Thyroid gland (tissue), 4 donors: ENCODE measurements at regions not wholly inside any gene's neighbourhood (a gene's known extent, or its start where the extent isn't known, plus 50 kb on each side); places are given as distances from the start of the nearest gene placed in this dataset.

Experiments used
- POLR2A ChIP-seq, 2 donors: fragments of 450-650 bp; IDR thresholded peaks; one replicate each; pipeline ENCODE4 v1.6.1; 2017; ENCODE audit warnings: antibody characterized with exemption in 2 of 2, mild to moderate bottlenecking in 2 of 2, moderate library complexity in 1 of 2
- TF ChIP-seq, protein P1 (sequence below), 6 experiments: fragments of 200-600 bp in 3 of 6; fragments of 450-650 bp in 3 of 6; sonication (generic) in 3 of 6; IDR thresholded peaks; one replicate each; pipeline ENCODE4 v1.5.1; 2016 to 2019; ENCODE audit warnings: antibody characterized with exemption in 6 of 6, mild to moderate bottlenecking in 2 of 6, inconsistent platforms in 1 of 6, moderate library complexity in 1 of 6

DNA sequence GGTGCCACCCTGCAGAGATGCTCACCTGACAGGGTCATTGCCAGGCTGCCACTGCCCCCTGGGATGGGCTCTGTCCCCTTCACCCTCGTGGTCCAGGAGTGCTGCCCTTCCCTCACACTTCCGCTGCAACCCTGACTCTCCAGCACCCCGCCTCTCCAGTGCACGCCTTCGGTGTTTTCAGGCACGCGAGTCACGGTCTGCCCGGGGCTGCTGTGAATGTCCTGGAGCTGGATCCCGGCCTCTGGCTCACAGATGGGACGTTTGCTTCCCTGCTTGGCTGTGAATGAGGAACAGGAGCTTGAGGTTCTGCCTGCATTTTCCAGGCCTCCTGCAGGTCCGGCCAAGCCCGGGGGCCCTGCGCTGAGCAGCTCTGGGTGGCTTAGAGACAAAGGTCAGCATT, 343.4 kb downstream of the SMOC2 start:
- TF ChIP-seq, protein P1, sequence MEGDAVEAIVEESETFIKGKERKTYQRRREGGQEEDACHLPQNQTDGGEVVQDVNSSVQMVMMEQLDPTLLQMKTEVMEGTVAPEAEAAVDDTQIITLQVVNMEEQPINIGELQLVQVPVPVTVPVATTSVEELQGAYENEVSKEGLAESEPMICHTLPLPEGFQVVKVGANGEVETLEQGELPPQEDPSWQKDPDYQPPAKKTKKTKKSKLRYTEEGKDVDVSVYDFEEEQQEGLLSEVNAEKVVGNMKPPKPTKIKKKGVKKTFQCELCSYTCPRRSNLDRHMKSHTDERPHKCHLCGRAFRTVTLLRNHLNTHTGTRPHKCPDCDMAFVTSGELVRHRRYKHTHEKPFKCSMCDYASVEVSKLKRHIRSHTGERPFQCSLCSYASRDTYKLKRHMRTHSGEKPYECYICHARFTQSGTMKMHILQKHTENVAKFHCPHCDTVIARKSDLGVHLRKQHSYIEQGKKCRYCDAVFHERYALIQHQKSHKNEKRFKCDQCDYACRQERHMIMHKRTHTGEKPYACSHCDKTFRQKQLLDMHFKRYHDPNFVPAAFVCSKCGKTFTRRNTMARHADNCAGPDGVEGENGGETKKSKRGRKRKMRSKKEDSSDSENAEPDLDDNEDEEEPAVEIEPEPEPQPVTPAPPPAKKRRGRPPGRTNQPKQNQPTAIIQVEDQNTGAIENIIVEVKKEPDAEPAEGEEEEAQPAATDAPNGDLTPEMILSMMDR (IDR thresholded peaks at IDR 0.05): no peak
- no peak for TF ChIP-seq POLR2A (IDR thresholded peaks at IDR 0.05)
